GM10248 (cell line): ENCODE measurements at regions not wholly inside any gene's neighbourhood (a gene's known extent, or its start where the extent isn't known, plus 50 kb on each side); places are given as distances from the start of the nearest gene placed in this dataset.

Source experiments
- CTCF ChIA-PET: fragments of 300-600 bp; sonication (Branson Sonifier 250); formaldehyde crosslinking; extraction: SDS; loops from one replicate; lab custom pipeline; 2021; ENCODE audit warnings: antibody characterized with exemption; lab: Yijun Ruan, JAX
- POLR2A ChIA-PET: fragments of 350-650 bp; sonication (Branson Sonifier 250); formaldehyde crosslinking; extraction: SDS; loops from one replicate; lab custom pipeline; 2020; ENCODE audit warnings: antibody characterized with exemption; lab: Yijun Ruan, JAX
- DNase-seq: peaks from one replicate; pipeline ENCODE4 v3.0.0; 2012; ENCODE audit errors: extremely low spot score
- TF ChIP-seq, protein P1 (sequence below): IDR thresholded peaks from 2 replicates; pipeline ENCODE4 v1.5.1; 2012; ENCODE audit warnings: mild to moderate bottlenecking, low read depth; ENCODE audit errors: extremely low read depth, missing control alignments, control extremely low read depth

GRCh38 chr3:36318621-36319200, 61.6 kb upstream of the STAC start:
- CTCF ChIA-PET = no interaction called here

DNA sequence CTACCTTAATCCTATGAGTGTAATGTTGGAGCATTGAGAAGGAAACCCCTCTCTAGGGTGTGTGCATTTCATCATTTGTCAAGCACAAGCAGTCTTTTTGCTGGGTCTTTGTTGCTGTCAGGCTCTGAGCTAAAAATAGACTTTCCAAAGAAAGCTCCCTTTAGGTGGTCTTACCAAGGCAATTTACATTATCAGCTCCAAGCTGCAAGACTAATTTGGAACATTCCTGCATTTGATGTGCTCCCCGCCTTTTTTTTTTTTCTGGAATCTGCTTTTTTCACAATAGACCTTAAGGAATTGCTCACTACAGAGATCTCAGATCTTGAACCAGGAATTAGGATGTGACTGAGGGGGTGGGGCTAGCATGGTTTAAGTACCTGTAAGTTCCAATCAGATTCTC, 60.6 kb upstream of the STAC start:
- TF ChIP-seq, protein P1, sequence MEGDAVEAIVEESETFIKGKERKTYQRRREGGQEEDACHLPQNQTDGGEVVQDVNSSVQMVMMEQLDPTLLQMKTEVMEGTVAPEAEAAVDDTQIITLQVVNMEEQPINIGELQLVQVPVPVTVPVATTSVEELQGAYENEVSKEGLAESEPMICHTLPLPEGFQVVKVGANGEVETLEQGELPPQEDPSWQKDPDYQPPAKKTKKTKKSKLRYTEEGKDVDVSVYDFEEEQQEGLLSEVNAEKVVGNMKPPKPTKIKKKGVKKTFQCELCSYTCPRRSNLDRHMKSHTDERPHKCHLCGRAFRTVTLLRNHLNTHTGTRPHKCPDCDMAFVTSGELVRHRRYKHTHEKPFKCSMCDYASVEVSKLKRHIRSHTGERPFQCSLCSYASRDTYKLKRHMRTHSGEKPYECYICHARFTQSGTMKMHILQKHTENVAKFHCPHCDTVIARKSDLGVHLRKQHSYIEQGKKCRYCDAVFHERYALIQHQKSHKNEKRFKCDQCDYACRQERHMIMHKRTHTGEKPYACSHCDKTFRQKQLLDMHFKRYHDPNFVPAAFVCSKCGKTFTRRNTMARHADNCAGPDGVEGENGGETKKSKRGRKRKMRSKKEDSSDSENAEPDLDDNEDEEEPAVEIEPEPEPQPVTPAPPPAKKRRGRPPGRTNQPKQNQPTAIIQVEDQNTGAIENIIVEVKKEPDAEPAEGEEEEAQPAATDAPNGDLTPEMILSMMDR = no peak
- CTCF ChIA-PET = no interaction called here
- DNase-seq = no peak
- POLR2A ChIA-PET = no interaction called here

More at GRCh38 chr3:36318621-36319200, 61.6 kb upstream of the STAC start:
- POLR2A ChIA-PET = no interaction called here
- TF ChIP-seq, protein P1 = no peak
- DNase-seq = no peak
